ENCODE measurements at regions not wholly inside any gene's neighbourhood (a gene's known extent, or its start where the extent isn't known, plus 50 kb on each side); places are given as distances from the start of the nearest gene placed in this dataset.
"Not testable (repeated sequence)": the region's sequence is repeated elsewhere in the genome, so short reads cannot be mapped to it uniquely, and the experiment has no call there.

DNA sequence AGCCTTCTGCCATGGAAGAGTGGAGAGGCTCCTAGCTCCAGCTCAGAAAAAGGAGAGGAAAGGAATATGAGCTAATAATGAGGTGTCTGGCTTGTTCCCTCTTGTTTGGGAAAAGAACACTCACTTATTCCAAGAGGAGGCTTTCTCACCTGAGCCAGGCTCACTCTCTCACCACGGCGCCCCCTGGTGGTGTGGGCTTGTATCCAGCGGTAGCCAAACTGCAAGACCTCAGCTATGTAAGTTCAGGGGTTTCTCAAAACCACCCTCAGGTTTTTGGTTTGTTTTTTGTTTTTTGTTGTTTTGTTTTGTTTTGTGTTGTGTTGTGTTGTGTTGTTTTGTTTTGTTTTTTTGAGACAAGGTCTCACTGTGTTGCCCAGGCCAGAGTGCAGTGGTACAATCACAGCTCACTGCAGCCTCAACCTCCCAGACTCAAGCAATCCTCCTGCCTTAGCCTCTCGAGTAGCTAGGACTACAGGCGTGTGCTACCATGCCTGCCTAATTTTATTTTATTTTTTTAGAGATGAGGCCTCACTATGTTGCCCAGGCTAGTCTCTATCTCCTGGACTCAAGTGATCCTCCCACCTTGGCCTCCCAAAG is 124.0 kb downstream of the TMEM130 start:
- H3K27ac Mint-ChIP-seq = no peak overlapping the region
- ATAC-seq = no peak
- no peak overlapping the region for H3K4me3 Mint-ChIP-seq
- peak; percentile 69 to 83 for DNase-seq (ENCODE audit: low spot score in 2 of 2)
- H3K9me3 Mint-ChIP-seq = no peaks in the 10 kb centered on the region
- H3K36me3 Mint-ChIP-seq = no peaks in the 10 kb centered on the region
- H3K4me1 Mint-ChIP-seq = no peaks in the 10 kb centered on the region

DNA sequence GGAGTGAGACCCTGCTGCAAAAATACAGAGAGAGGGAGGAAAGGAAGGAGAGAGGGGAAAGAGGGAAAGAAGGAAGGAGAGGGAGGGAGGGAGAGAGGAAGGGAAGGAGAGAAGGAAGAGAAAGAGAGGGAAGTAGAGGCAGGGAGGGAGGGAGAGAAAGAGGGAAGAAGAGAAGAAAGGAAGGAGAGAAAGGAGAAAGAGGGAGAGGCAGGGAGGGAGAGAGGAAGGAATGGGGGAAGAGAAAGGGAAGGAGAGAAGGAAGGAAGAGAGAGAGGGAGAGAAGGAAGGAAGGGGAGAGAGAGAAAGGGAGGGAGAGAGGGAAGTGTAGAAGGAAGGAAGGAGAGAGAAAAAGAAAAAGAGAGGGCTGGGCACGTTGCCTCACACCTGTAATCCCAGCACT is 121.7 kb downstream of the TMEM130 start:
- Mint-ChIP-seq H3K4me3 (no peak overlapping the region), H3K9me3 (no peaks in the 10 kb centered on the region), H3K27ac (no peak overlapping the region), H3K36me3 (no peaks in the 10 kb centered on the region), H3K4me1 (no peaks in the 10 kb centered on the region)
- DNase-seq (ENCODE audit: low spot score in 2 of 2) (no peak), ATAC-seq (no peak)

DNA sequence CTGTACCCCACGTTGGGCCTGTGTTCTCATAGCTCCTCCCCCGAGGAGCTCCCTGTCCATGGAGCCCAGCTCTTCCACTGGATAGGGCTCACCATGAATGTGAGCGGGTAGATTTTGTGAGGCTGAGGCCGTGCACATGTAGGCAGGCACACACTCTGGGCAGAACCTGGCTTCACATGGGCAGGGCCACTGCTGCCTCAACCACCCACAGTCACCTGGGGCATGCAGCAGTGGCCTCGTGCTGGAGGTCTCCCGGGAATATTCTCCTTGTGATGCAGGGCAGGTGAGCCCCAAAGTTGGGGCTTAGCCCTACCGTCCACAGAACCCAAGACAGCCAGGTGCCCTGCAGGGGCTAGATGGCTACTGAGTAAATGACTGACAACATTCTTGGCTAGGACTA is 116.6 kb downstream of the TMEM130 start:
- no peak overlapping the region for H3K4me3 Mint-ChIP-seq

DNA sequence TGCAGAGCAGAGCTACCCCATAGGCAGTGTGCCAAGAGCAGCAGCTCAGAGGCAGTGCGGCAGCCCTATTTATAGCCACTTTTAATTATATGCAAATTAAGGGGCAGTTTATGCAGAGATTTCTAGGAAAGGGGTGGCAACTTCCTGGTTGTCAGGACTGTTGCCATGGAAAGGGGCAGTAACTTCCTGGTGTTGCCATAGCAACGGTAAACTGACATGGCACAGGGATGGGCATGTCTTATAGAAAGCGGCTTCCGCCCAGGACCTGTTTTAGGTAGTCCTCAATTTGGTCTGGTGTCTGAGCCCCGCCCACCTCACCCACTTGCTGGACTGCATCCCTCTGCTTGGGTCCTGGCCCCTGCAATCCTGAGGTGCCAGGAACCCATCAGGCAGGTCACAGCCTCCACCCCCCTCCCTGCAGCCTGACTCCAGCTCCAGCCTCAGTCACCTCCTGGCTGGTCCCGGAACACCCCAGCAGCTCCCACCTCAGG is 115.8 kb downstream of the TMEM130 start:
- Mint-ChIP-seq H3K27ac (no peak overlapping the region), H3K4me1 (no peaks in the 10 kb centered on the region), H3K4me3 (no peak overlapping the region), H3K9me3 (peaks cover under 1% of the 10 kb centered on the region), H3K36me3 (no peaks in the 10 kb centered on the region)
- ATAC-seq (no peak), DNase-seq (ENCODE audit: low spot score in 2 of 2) (no peak)

More for the DNA sequence above, 116.6 kb downstream of the TMEM130 start:
- Mint-ChIP-seq H3K4me1 (no peaks in the 10 kb centered on the region), H3K27ac (no peak overlapping the region), H3K9me3 (no peaks in the 10 kb centered on the region), H3K36me3 (no peaks in the 10 kb centered on the region)
- DNase-seq (ENCODE audit: low spot score in 2 of 2) (no peak), ATAC-seq (peak; percentile 22)

DNA sequence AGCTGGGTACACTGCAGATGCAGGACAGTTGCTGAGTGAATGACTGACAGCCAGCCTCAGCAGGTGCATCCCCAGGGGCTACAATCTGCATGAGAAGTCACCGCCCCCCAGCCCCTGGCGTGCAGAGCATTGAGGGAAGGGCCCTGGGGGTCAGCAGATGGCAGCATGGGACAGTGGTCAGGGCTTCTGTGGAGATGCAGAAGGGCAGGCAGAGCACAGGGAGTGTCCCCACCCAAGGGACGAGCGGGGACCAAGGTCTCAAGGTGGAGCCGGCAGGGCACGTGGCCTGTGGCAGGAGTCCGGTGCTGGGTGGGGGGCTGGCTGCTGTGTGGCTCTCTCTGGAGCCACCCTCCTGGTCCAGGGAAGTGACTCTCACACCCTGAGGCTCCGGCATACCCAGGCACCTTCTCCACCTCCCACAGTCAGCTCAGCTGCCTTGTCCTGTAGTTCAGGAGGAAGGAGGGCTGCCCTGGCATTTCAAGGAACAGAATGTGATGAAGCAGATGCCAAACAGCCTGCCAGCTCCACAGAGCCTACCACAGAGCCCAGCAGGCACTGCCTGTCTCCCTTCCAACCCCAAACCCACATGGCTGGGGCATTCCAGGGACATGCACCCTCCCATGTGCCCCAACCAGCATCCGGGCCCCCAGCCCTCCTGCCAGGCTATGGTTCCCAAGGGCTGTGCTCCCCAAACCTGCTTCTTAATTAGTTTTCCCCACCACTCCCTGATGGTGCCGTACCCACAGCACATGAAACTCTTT is 114.5 kb downstream of the TMEM130 start:
- H3K27ac Mint-ChIP-seq = no peak overlapping the region
- H3K9me3 Mint-ChIP-seq = peaks cover 4% of the 10 kb centered on the region
- H3K36me3 Mint-ChIP-seq = no peaks in the 10 kb centered on the region
- ATAC-seq (peak; percentile 33), DNase-seq (ENCODE audit: low spot score in 2 of 2) (no peak)
- no peaks in the 10 kb centered on the region for H3K4me1 Mint-ChIP-seq
- no peak overlapping the region for H3K4me3 Mint-ChIP-seq

DNA sequence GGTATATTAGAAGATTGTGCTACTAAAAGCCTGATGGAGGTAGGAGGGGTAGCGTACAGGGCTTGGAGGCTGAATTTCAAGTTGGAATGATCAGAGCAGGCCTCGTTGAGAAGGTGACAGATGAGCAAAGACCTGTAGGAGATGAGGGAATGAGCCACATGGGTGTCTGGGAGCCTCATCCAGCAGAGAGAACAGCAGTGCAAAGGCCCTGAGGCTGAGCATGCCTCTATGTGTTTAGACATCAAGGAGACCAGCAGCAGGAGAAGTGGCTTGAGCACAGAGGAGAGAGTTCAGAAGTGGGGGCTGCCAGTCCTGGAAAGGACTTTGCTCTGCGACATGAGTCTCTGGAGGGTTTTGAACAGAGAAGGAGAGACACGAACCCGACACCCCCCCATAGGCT is 111.7 kb downstream of the TMEM130 start:
- ATAC-seq = no peak
- H3K4me3 Mint-ChIP-seq = no peak overlapping the region
- no peak overlapping the region for H3K27ac Mint-ChIP-seq
- H3K9me3 Mint-ChIP-seq = peaks cover 4% of the 10 kb centered on the region
- no peaks in the 10 kb centered on the region for H3K36me3 Mint-ChIP-seq
- H3K4me1 Mint-ChIP-seq = no peaks in the 10 kb centered on the region
- no peak for DNase-seq (ENCODE audit: low spot score in 2 of 2)

DNA sequence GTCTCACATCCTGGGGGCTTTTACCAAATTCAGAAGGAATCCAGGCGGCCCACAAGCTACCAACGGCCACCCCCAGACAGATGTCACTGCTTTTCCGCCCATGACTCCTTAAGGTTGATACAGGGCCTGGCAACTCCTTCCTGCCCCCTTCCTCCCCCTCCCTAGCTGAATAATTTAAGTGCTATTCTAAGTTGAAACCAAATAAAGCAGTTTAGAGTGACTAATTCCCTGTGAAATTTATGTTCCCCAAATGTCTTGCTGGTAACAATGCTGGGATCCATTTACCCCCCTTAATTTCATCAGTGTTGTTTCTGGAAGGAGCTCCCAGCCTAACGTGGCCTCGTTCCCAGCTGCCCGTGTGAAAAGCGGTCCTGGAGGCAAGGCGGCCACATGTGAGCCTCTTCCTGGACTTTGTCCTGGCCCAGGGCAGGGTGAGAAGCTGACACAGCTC is 109.6 kb downstream of the TMEM130 start:
- no peaks in the 10 kb centered on the region for H3K36me3 Mint-ChIP-seq
- DNase-seq (ENCODE audit: low spot score in 2 of 2) = no peak
- ATAC-seq = no peak
- H3K27ac Mint-ChIP-seq = no peak overlapping the region
- H3K9me3 Mint-ChIP-seq = peaks cover 4% of the 10 kb centered on the region
- H3K4me1 Mint-ChIP-seq = no peaks in the 10 kb centered on the region
- H3K4me3 Mint-ChIP-seq = no peak overlapping the region

DNA sequence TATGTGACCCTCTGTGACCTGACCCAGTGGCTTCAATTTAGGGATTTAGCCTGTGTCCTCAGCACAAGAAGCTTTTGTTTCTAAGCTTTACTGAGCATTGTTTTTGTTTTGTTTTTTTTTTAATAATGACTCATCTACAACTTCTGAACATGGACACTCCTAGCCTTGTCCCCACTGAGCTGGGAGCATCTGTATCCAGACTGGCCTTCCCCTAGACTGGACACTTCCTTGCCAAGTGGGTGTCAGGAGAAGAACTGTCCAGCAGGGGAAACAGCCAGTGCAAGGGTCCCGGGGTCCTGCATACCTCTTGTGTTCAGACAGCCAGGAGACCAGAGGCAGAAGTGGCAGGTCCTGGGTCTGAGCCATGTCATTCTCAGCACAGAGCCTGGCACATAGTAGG is 108.6 kb downstream of the TMEM130 start:
- Mint-ChIP-seq H3K4me3 (no peak overlapping the region), H3K27ac (no peak overlapping the region), H3K4me1 (no peaks in the 10 kb centered on the region), H3K36me3 (no peaks in the 10 kb centered on the region), H3K9me3 (peaks cover 4% of the 10 kb centered on the region)
- no peak for DNase-seq (ENCODE audit: low spot score in 2 of 2)
- ATAC-seq = no peak

DNA sequence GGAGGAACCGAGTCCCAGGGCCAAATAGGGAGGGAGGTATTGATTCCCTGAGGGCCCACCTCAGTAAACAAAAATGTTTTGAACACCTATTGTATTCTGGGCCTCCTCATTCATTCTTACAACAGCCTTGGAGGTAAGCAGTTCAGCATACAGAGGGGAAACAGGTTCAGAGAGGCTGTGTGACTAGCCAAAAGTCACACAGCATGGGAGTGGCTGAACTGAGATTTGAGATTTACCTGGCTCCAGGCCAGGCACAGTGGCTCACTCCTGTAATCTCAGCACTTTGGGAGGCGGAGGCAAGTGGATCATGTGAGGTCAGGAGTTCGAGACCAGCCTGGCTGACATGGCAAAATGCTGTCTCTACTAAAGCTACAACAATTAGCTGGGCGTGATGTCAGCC is 107.2 kb downstream of the TMEM130 start:
- Mint-ChIP-seq H3K27ac (no peak overlapping the region), H3K4me1 (no peaks in the 10 kb centered on the region), H3K4me3 (no peak overlapping the region), H3K36me3 (no peaks in the 10 kb centered on the region), H3K9me3 (peaks cover 4% of the 10 kb centered on the region)
- DNase-seq (ENCODE audit: low spot score in 2 of 2) = no peak
- no peak for ATAC-seq

DNA sequence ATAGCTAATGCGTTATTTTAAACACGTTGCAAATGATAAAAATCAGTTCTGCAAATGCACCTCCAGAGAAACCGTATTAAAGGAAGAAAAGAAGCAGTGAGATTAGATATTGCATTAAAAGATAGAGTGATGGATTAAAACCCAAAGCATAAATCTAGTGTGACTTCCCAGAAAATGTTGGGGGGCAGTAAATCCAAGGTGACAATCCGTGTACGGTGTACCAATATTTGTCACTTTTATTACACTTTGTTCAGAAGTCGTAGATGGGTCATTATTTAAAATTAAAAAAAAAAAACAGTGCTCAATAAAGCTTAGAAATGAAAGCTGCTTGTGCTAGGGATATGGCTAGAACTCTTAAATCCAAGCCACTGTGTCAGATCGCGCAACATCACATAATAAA is 106.4 kb downstream of the TMEM130 start:
- Mint-ChIP-seq H3K4me1 (no peaks in the 10 kb centered on the region), H3K9me3 (peaks cover 4% of the 10 kb centered on the region), H3K27ac (no peak overlapping the region), H3K4me3 (no peak overlapping the region), H3K36me3 (no peaks in the 10 kb centered on the region)
- ATAC-seq (no peak), DNase-seq (ENCODE audit: low spot score in 2 of 2) (no peak)

DNA sequence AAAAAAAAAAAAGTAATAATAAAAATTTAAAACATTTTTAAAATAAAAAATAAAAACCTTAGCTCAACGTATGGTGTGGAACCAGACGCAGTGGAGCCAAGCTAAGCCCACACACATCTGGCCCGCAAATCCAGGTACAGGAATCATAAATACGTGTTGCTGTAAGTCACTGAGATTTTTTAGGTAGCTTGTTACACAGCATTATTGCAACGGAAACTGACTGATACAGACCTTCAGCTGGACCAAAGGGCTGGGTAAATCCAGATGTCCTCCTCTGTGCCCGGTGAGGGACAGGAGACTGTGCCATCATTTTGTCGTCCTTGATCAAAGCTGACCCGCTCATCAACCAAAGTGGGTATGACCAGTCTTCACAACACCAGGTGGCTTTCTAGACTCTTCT is 104.9 kb downstream of the TMEM130 start:
- H3K36me3 Mint-ChIP-seq = no peaks in the 10 kb centered on the region
- no peaks in the 10 kb centered on the region for H3K4me1 Mint-ChIP-seq
- no peak overlapping the region for H3K4me3 Mint-ChIP-seq
- H3K27ac Mint-ChIP-seq = no peak overlapping the region
- DNase-seq (ENCODE audit: low spot score in 2 of 2) (no peak), ATAC-seq (no peak)
- no peaks in the 10 kb centered on the region for H3K9me3 Mint-ChIP-seq

DNA sequence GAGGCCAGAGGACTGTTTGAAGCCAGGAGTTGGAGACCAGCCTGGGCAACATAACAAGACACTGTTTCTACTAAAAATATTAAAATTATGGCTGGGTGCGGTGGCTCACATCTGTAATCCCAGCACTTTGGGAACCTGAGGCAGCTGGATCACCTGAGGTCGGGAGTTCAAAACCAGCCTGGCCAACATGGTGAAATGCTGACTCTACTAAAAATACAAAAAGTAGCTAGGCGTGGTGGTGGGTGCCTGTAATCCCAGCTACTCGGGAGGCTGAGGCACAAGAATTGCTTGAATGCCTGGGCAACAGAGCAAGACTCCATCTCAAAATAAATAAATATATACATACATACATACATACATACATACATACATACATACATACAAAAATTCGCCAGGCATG is 99.7 kb downstream of the TMEM130 start:
- H3K9me3 Mint-ChIP-seq; DNase-seq (ENCODE audit: low spot score in 2 of 2); H3K4me3 Mint-ChIP-seq; ATAC-seq; H3K36me3 Mint-ChIP-seq; H3K4me1 Mint-ChIP-seq; H3K27ac Mint-ChIP-seq: not testable (repeated sequence)

DNA sequence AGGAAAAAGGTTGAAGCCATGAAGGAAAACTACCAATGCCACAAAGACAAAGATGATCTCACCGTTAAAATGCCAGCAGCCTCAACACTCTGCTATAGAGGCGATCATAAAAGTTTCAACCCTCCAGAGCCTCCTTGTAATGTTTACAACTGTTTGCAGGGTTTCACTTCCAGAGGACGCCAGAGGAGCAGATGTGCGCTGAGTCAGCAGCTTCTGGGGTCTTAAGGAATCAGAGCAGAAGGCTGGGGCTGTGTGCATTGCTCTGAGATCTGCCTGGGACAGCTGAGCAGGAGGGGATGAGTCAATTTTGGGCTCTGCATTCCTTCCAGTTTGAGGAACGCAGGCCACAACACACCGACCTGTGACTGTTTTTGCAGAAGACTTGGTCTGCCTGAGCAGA is 98.3 kb downstream of the TMEM130 start:
- Mint-ChIP-seq H3K9me3 (no peaks in the 10 kb centered on the region), H3K4me3 (no peak overlapping the region), H3K27ac (no peak overlapping the region), H3K4me1 (peaks cover 9% of the 10 kb centered on the region), H3K36me3 (no peaks in the 10 kb centered on the region)
- DNase-seq (ENCODE audit: low spot score in 2 of 2) = no peak
- no peak for ATAC-seq

DNA sequence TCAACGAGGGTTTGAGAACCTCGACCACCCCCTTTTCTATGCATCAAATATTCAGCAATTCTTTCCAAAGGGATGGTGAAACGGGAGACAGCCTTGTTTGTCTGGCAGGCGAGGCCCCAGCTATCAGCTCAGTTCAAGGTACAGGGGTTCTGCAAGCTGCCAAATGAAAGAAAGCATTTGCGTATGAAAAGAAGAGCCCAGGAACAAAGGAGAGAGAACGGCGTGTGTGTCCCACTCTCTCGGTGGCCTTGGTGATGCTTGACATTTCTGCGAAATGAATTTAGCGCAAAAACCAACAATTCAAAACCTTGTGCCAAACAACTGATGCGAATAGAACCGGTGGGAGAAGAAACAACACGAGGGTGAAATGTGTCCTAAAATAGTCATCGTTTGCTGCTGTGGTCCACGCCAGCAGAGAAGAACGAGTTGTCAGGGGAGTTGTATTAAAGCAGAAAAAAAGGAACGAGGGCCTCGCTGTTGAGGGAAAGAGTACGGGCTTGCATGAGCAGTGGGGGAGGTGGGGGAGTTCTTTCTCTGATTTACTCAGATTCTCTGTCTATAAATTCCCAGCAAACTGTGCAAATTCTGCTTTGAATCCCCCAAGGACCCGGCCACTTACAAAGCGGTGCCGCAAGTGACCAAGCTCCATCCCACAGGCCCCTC is 97.7 kb downstream of the TMEM130 start:
- Mint-ChIP-seq H3K4me1 (peaks cover 9% of the 10 kb centered on the region), H3K36me3 (no peaks in the 10 kb centered on the region), H3K27ac (no peak overlapping the region), H3K9me3 (no peaks in the 10 kb centered on the region), H3K4me3 (no peak overlapping the region)
- ATAC-seq = no peak
- DNase-seq (ENCODE audit: low spot score in 2 of 2) = no peak

DNA sequence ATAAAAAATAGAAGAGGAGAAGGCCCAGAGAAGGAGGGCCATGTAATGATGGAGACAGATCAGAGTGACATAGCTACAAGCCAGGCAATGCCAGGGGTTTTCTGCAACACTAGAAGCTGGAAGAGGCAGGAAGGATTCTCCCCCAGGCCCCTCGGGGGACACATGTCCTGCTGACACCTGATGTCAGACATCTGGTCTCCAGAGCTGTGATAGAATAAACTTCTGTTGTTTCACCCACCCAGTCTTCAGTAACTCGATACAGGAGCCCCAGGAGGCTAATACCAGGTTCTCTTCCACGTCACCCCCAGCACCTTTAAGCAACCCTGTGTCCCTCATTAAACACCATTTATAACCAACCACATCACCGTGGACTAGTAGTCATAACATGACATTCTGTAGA is 94.9 kb downstream of the TMEM130 start:
- Mint-ChIP-seq H3K9me3 (no peaks in the 10 kb centered on the region), H3K27ac (no peak overlapping the region), H3K4me3 (no peak overlapping the region), H3K36me3 (no peaks in the 10 kb centered on the region), H3K4me1 (peaks cover 9% of the 10 kb centered on the region)
- no peak for DNase-seq (ENCODE audit: low spot score in 2 of 2)
- no peak for ATAC-seq

DNA sequence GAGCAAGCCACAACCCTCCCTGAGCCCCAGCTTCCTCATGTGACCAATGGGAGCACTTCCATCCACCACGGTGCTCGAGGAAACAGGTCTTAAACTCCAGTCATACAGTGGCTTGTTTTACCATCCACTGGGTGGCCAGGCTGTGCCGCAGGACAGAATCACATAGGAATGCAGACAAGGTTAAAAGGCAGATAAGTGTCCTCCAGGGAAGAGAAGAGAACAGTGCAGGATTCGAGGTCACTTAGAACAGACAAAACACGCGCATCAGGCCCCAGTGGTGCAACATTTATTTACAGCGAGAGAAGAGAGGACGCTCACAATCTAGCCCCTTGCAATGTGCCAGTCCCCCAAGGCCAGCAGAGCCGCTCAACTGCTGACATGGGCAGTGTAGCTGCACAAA is 92.8 kb downstream of the TMEM130 start:
- Mint-ChIP-seq H3K27ac (no peak overlapping the region), H3K4me3 (no peak overlapping the region), H3K4me1 (peaks cover 7% of the 10 kb centered on the region), H3K36me3 (no peaks in the 10 kb centered on the region), H3K9me3 (no peaks in the 10 kb centered on the region)
- ATAC-seq = no peak
- DNase-seq (ENCODE audit: low spot score in 2 of 2) = no peak
